ENCODE measurements at regions not wholly inside any gene's neighbourhood (a gene's known extent, or its start where the extent isn't known, plus 50 kb on each side); places are given as distances from the start of the nearest gene placed in this dataset.

GRCh38 chr1:232470711-232471110, 159.2 kb downstream of the SIPA1L2 start:
- no peak for TF ChIP-seq SIRT6 (IDR thresholded peaks at IDR 0.05; ENCODE audit: low read length)
- TF ChIP-seq, protein P1, sequence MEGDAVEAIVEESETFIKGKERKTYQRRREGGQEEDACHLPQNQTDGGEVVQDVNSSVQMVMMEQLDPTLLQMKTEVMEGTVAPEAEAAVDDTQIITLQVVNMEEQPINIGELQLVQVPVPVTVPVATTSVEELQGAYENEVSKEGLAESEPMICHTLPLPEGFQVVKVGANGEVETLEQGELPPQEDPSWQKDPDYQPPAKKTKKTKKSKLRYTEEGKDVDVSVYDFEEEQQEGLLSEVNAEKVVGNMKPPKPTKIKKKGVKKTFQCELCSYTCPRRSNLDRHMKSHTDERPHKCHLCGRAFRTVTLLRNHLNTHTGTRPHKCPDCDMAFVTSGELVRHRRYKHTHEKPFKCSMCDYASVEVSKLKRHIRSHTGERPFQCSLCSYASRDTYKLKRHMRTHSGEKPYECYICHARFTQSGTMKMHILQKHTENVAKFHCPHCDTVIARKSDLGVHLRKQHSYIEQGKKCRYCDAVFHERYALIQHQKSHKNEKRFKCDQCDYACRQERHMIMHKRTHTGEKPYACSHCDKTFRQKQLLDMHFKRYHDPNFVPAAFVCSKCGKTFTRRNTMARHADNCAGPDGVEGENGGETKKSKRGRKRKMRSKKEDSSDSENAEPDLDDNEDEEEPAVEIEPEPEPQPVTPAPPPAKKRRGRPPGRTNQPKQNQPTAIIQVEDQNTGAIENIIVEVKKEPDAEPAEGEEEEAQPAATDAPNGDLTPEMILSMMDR (IDR thresholded peaks at IDR 0.05; ENCODE audit: control extremely low read depth in 1 of 3, insufficient read depth in 1 of 3, low read depth in 1 of 3, low read length in 3 of 3): no peak
- no peak for TF ChIP-seq JUND (IDR thresholded peaks at IDR 0.05; ENCODE audit: low read length)
- no peak for TF ChIP-seq ATF3 (IDR thresholded peaks at IDR 0.05; ENCODE audit: insufficient read depth, low read depth, low read length)
- TF ChIP-seq TCF12 (IDR thresholded peaks at IDR 0.05; ENCODE audit: low read depth, low read length): no peak
- TF ChIP-seq EZH2 (IDR thresholded peaks at IDR 0.05; ENCODE audit: low read depth, low read length, severe bottlenecking): no peak

Measured in H1 (cell line).